Activated CD4-positive, alpha-beta memory T cell treated with anti-CD3 and anti-CD28 coated beads, Interleukin-2, amount 10 ng/mL, durations not matched to agents 7 days and 5 days (primary cell): ENCODE measurements at regions not wholly inside any gene's neighbourhood (a gene's known extent, or its start where the extent isn't known, plus 50 kb on each side); places are given as distances from the start of the nearest gene placed in this dataset.

Experiments
- CTCF ChIA-PET: fragments of 350-600 bp; sonication (Branson Sonifier 250); formaldehyde crosslinking; loops from one replicate; lab custom pipeline; 2021; ENCODE audit warnings: antibody characterized with exemption, inconsistent platforms; lab: Charles Lee
- POLR2A ChIA-PET: fragments of 350-600 bp; sonication (Branson Sonifier 250); formaldehyde crosslinking; loops from one replicate; lab custom pipeline; 2021; ENCODE audit warnings: antibody characterized with exemption; lab: Charles Lee
- DNase-seq: peaks from one replicate; pipeline ENCODE4 v3.0.0-alpha.2; 2020
- H3K27ac Mint-ChIP-seq: one replicate; pipeline ENCODE4 v1.8.0; 2021; ENCODE audit warnings: mild to moderate bottlenecking, mixed read lengths
- H3K27me3 Mint-ChIP-seq: one replicate; pipeline ENCODE4 v1.8.0; 2021; ENCODE audit warnings: mixed read lengths
- H3K36me3 Mint-ChIP-seq: one replicate; pipeline ENCODE4 v1.8.0; 2021; ENCODE audit warnings: low read depth, mixed read lengths
- H3K4me1 Mint-ChIP-seq: one replicate; pipeline ENCODE4 v1.8.0; 2021; ENCODE audit warnings: mixed read lengths
- H3K4me3 Mint-ChIP-seq: one replicate; pipeline ENCODE4 v1.8.0; 2021; ENCODE audit warnings: mild to moderate bottlenecking, mixed read lengths
- H3K9me3 Mint-ChIP-seq: one replicate; pipeline ENCODE4 v1.8.0; 2021; ENCODE audit warnings: mixed read lengths

GRCh38 chr6:165823609-165824326, 160.7 kb upstream of the PDE10A start:
- peaks cover 17% of the 10 kb centered on the region for H3K27me3 Mint-ChIP-seq
- H3K9me3 Mint-ChIP-seq, result no peaks in the 10 kb centered on the region
- no peak overlapping the region for H3K4me3 Mint-ChIP-seq
- no peak for DNase-seq
- no peak overlapping the region for H3K27ac Mint-ChIP-seq
- POLR2A ChIA-PET, result no interaction called here
- no peaks in the 10 kb centered on the region for H3K4me1 Mint-ChIP-seq
- no peaks in the 10 kb centered on the region for H3K36me3 Mint-ChIP-seq
- CTCF ChIA-PET, result interaction anchor here (0.7 kb wide), 1 partner anchor 207 kb away, joined by 3 read pairs; no protein-coding TSS in a partner anchor

GRCh38 chr6:165822501-165822900, 159.5 kb upstream of the PDE10A start:
- H3K27ac Mint-ChIP-seq, result no peak overlapping the region
- no peaks in the 10 kb centered on the region for H3K36me3 Mint-ChIP-seq
- no peaks in the 10 kb centered on the region for H3K9me3 Mint-ChIP-seq
- no peak for DNase-seq
- CTCF ChIA-PET, result no interaction called here
- H3K4me3 Mint-ChIP-seq, result no peak overlapping the region
- peaks cover 18% of the 10 kb centered on the region for H3K27me3 Mint-ChIP-seq
- POLR2A ChIA-PET, result no interaction called here
- H3K4me1 Mint-ChIP-seq, result no peaks in the 10 kb centered on the region

GRCh38 chr6:165821754-165822153, 158.7 kb upstream of the PDE10A start:
- Mint-ChIP-seq H3K4me3 (no peak overlapping the region), H3K4me1 (no peaks in the 10 kb centered on the region), H3K27me3 (peaks cover 18% of the 10 kb centered on the region), H3K9me3 (no peaks in the 10 kb centered on the region), H3K36me3 (no peaks in the 10 kb centered on the region), H3K27ac (no peak overlapping the region)
- POLR2A ChIA-PET, result no interaction called here
- CTCF ChIA-PET, result no interaction called here
- DNase-seq, result no peak

GRCh38 chr6:165820934-165821333, 157.9 kb upstream of the PDE10A start:
- no peak overlapping the region for H3K4me3 Mint-ChIP-seq
- POLR2A ChIA-PET, result no interaction called here
- no peaks in the 10 kb centered on the region for H3K36me3 Mint-ChIP-seq
- H3K9me3 Mint-ChIP-seq, result no peaks in the 10 kb centered on the region
- H3K27me3 Mint-ChIP-seq, result peaks cover 18% of the 10 kb centered on the region
- DNase-seq, result no peak
- H3K4me1 Mint-ChIP-seq, result no peaks in the 10 kb centered on the region
- CTCF ChIA-PET, result no interaction called here
- H3K27ac Mint-ChIP-seq, result no peak overlapping the region

GRCh38 chr6:165820407-165820806, 157.4 kb upstream of the PDE10A start:
- Mint-ChIP-seq H3K27ac (no peak overlapping the region), H3K27me3 (peaks cover 18% of the 10 kb centered on the region), H3K4me3 (no peak overlapping the region), H3K36me3 (no peaks in the 10 kb centered on the region), H3K9me3 (no peaks in the 10 kb centered on the region), H3K4me1 (no peaks in the 10 kb centered on the region)
- ChIA-PET POLR2A (no interaction called here), CTCF (no interaction called here)
- DNase-seq, result no peak

- DNase-seq, result no peak
- H3K27me3 Mint-ChIP-seq, result peaks cover 18% of the 10 kb centered on the region
- H3K4me3 Mint-ChIP-seq, result no peak overlapping the region
- ChIA-PET POLR2A (no interaction called here), CTCF (no interaction called here)
- H3K4me1 Mint-ChIP-seq, result no peaks in the 10 kb centered on the region
- H3K36me3 Mint-ChIP-seq, result no peaks in the 10 kb centered on the region
- no peak overlapping the region for H3K27ac Mint-ChIP-seq
- no peaks in the 10 kb centered on the region for H3K9me3 Mint-ChIP-seq
These were observed 156.4 kb upstream of the PDE10A start for GRCh38 chr6:165819394-165819793.

- no peaks in the 10 kb centered on the region for H3K9me3 Mint-ChIP-seq
- POLR2A ChIA-PET, result no interaction called here
These were observed 155.2 kb upstream of the PDE10A start for GRCh38 chr6:165818200-165818599.

GRCh38 chr6:165817771-165818170, 154.7 kb upstream of the PDE10A start:
- no peak for DNase-seq
- Mint-ChIP-seq H3K4me1 (no peaks in the 10 kb centered on the region), H3K27ac (no peak overlapping the region), H3K4me3 (no peak overlapping the region), H3K36me3 (no peaks in the 10 kb centered on the region), H3K9me3 (no peaks in the 10 kb centered on the region), H3K27me3 (peaks cover 18% of the 10 kb centered on the region)
- POLR2A ChIA-PET, result no interaction called here
- CTCF ChIA-PET, result no interaction called here

More at GRCh38 chr6:165818200-165818599, 155.2 kb upstream of the PDE10A start:
- Mint-ChIP-seq H3K27me3 (peaks cover 18% of the 10 kb centered on the region), H3K4me3 (no peak overlapping the region), H3K27ac (no peak overlapping the region), H3K4me1 (no peaks in the 10 kb centered on the region), H3K36me3 (no peaks in the 10 kb centered on the region)
- CTCF ChIA-PET, result no interaction called here
- DNase-seq, result no peak

GRCh38 chr6:165817148-165817547, 154.1 kb upstream of the PDE10A start:
- Mint-ChIP-seq H3K4me1 (no peaks in the 10 kb centered on the region), H3K27ac (no peak overlapping the region), H3K4me3 (no peak overlapping the region), H3K9me3 (no peaks in the 10 kb centered on the region), H3K36me3 (no peaks in the 10 kb centered on the region), H3K27me3 (peaks cover 18% of the 10 kb centered on the region)
- DNase-seq, result no peak
- ChIA-PET POLR2A (no interaction called here), CTCF (no interaction called here)

GRCh38 chr6:165814679-165815078, 151.6 kb upstream of the PDE10A start:
- no peaks in the 10 kb centered on the region for H3K4me1 Mint-ChIP-seq

GRCh38 chr6:165811512-165811911, 148.5 kb upstream of the PDE10A start:
- DNase-seq, result no peak
- Mint-ChIP-seq H3K27me3 (no peaks in the 10 kb centered on the region), H3K36me3 (no peaks in the 10 kb centered on the region), H3K27ac (no peak overlapping the region), H3K4me1 (no peaks in the 10 kb centered on the region), H3K9me3 (no peaks in the 10 kb centered on the region), H3K4me3 (no peak overlapping the region)
- CTCF ChIA-PET, result no interaction called here
- POLR2A ChIA-PET, result no interaction called here

More at GRCh38 chr6:165814679-165815078, 151.6 kb upstream of the PDE10A start:
- H3K9me3 Mint-ChIP-seq, result no peaks in the 10 kb centered on the region
- CTCF ChIA-PET, result no interaction called here
- DNase-seq, result no peak
- no peak overlapping the region for H3K27ac Mint-ChIP-seq
- POLR2A ChIA-PET, result no interaction called here
- H3K4me3 Mint-ChIP-seq, result no peak overlapping the region
- peaks cover 9% of the 10 kb centered on the region for H3K27me3 Mint-ChIP-seq
- no peaks in the 10 kb centered on the region for H3K36me3 Mint-ChIP-seq

GRCh38 chr6:165808021-165808420, 145.0 kb upstream of the PDE10A start:
- no peak for DNase-seq
- Mint-ChIP-seq H3K4me3 (no peak overlapping the region), H3K27me3 (peaks cover 12% of the 10 kb centered on the region), H3K4me1 (no peaks in the 10 kb centered on the region), H3K9me3 (no peaks in the 10 kb centered on the region), H3K36me3 (no peaks in the 10 kb centered on the region), H3K27ac (no peak overlapping the region)
- POLR2A ChIA-PET, result no interaction called here
- CTCF ChIA-PET, result no interaction called here

GRCh38 chr6:165807249-165807960, 144.4 kb upstream of the PDE10A start:
- ChIA-PET CTCF (no interaction called here), POLR2A (no interaction called here)
- H3K4me3 Mint-ChIP-seq, result no peak overlapping the region
- peaks cover 12% of the 10 kb centered on the region for H3K27me3 Mint-ChIP-seq
- no peaks in the 10 kb centered on the region for H3K36me3 Mint-ChIP-seq
- no peak for DNase-seq
- H3K27ac Mint-ChIP-seq, result no peak overlapping the region
- H3K4me1 Mint-ChIP-seq, result no peaks in the 10 kb centered on the region
- no peaks in the 10 kb centered on the region for H3K9me3 Mint-ChIP-seq
